ENCODE measurements at regions not wholly inside any gene's neighbourhood (a gene's known extent, or its start where the extent isn't known, plus 50 kb on each side); places are given as distances from the start of the nearest gene placed in this dataset.

GRCh38 chr1:164240081-164240480, 318.9 kb upstream of the PBX1 start:
- DNase-seq (ENCODE audit: insufficient read length, low spot score) (no peak), FAIRE-seq (no peak)
- no peak for TF ChIP-seq POLR2A (IDR thresholded peaks at IDR 0.05; ENCODE audit: low read depth, low read length)
- no peak for TF ChIP-seq POU2F2 (IDR thresholded peaks at IDR 0.05; ENCODE audit: low read depth, low read length)
- no peak for TF ChIP-seq PAX5 (IDR thresholded peaks at IDR 0.05; ENCODE audit: insufficient read depth, low read length, severe bottlenecking)
- TF ChIP-seq POLR2AphosphoS5 (IDR thresholded peaks at IDR 0.05; ENCODE audit: low read depth, low read length): no peak
- no peak for TF ChIP-seq TAF1 (IDR thresholded peaks at IDR 0.05; ENCODE audit: low read depth, low read length)
- TF ChIP-seq SPI1 (IDR thresholded peaks at IDR 0.05; ENCODE audit: low read depth, low read length): no peak

GRCh38 chr1:164250365-164250764, 308.6 kb upstream of the PBX1 start:
- FAIRE-seq: no peak

GRCh38 chr1:164256456-164256855, 302.5 kb upstream of the PBX1 start:
- no peak for FAIRE-seq
- DNase-seq (ENCODE audit: insufficient read length, low spot score): no peak
- TF ChIP-seq TAF1 (IDR thresholded peaks at IDR 0.05; ENCODE audit: low read depth, low read length) (no peak), POLR2AphosphoS5 (IDR thresholded peaks at IDR 0.05; ENCODE audit: low read depth, low read length) (no peak), POU2F2 (IDR thresholded peaks at IDR 0.05; ENCODE audit: low read depth, low read length) (no peak)

More at GRCh38 chr1:164250365-164250764, 308.6 kb upstream of the PBX1 start:
- TF ChIP-seq SPI1 (IDR thresholded peaks at IDR 0.05; ENCODE audit: low read depth, low read length): no peak
- no peak for TF ChIP-seq TAF1 (IDR thresholded peaks at IDR 0.05; ENCODE audit: low read depth, low read length)
- no peak for TF ChIP-seq POU2F2 (IDR thresholded peaks at IDR 0.05; ENCODE audit: low read depth, low read length)
- no peak for TF ChIP-seq POLR2A (IDR thresholded peaks at IDR 0.05; ENCODE audit: low read depth, low read length)
- no peak for TF ChIP-seq PAX5 (IDR thresholded peaks at IDR 0.05; ENCODE audit: insufficient read depth, low read length, severe bottlenecking)
- TF ChIP-seq POLR2AphosphoS5 (IDR thresholded peaks at IDR 0.05; ENCODE audit: low read depth, low read length): no peak
- no peak for DNase-seq (ENCODE audit: insufficient read length, low spot score)

- FAIRE-seq (no peak), DNase-seq (ENCODE audit: insufficient read length, low spot score) (no peak)
- TF ChIP-seq TAF1 (IDR thresholded peaks at IDR 0.05; ENCODE audit: low read depth, low read length): no peak
- TF ChIP-seq POLR2AphosphoS5 (IDR thresholded peaks at IDR 0.05; ENCODE audit: low read depth, low read length): no peak
- no peak for TF ChIP-seq POU2F2 (IDR thresholded peaks at IDR 0.05; ENCODE audit: low read depth, low read length)
- TF ChIP-seq PAX5 (IDR thresholded peaks at IDR 0.05; ENCODE audit: insufficient read depth, low read length, severe bottlenecking): no peak
- no peak for TF ChIP-seq SPI1 (IDR thresholded peaks at IDR 0.05; ENCODE audit: low read depth, low read length)
- TF ChIP-seq POLR2A (IDR thresholded peaks at IDR 0.05; ENCODE audit: low read depth, low read length): no peak
Measured at GRCh38 chr1:164261691-164262240, 297.2 kb upstream of the PBX1 start.

GRCh38 chr1:164263540-164263939, 295.4 kb upstream of the PBX1 start:
- DNase-seq (ENCODE audit: insufficient read length, low spot score) (no peak), FAIRE-seq (no peak)
- TF ChIP-seq SPI1 (IDR thresholded peaks at IDR 0.05; ENCODE audit: low read depth, low read length) (no peak), POLR2A (IDR thresholded peaks at IDR 0.05; ENCODE audit: low read depth, low read length) (no peak), POU2F2 (IDR thresholded peaks at IDR 0.05; ENCODE audit: low read depth, low read length) (no peak), PAX5 (IDR thresholded peaks at IDR 0.05; ENCODE audit: insufficient read depth, low read length, severe bottlenecking) (no peak), POLR2AphosphoS5 (IDR thresholded peaks at IDR 0.05; ENCODE audit: low read depth, low read length) (no peak), TAF1 (IDR thresholded peaks at IDR 0.05; ENCODE audit: low read depth, low read length) (no peak)

GRCh38 chr1:164265232-164265631, 293.8 kb upstream of the PBX1 start:
- FAIRE-seq: no peak
- DNase-seq (ENCODE audit: insufficient read length, low spot score): no peak
- TF ChIP-seq POU2F2 (IDR thresholded peaks at IDR 0.05; ENCODE audit: low read depth, low read length): no peak
- TF ChIP-seq POLR2AphosphoS5 (IDR thresholded peaks at IDR 0.05; ENCODE audit: low read depth, low read length): no peak
- TF ChIP-seq SPI1 (IDR thresholded peaks at IDR 0.05; ENCODE audit: low read depth, low read length): no peak
- no peak for TF ChIP-seq TAF1 (IDR thresholded peaks at IDR 0.05; ENCODE audit: low read depth, low read length)
- TF ChIP-seq POLR2A (IDR thresholded peaks at IDR 0.05; ENCODE audit: low read depth, low read length): no peak
- TF ChIP-seq PAX5 (IDR thresholded peaks at IDR 0.05; ENCODE audit: insufficient read depth, low read length, severe bottlenecking): no peak

GRCh38 chr1:164272156-164272555, 286.8 kb upstream of the PBX1 start:
- DNase-seq (ENCODE audit: insufficient read length, low spot score) (no peak), FAIRE-seq (no peak)
- TF ChIP-seq SPI1 (IDR thresholded peaks at IDR 0.05; ENCODE audit: low read depth, low read length) (no peak), POLR2AphosphoS5 (IDR thresholded peaks at IDR 0.05; ENCODE audit: low read depth, low read length) (no peak), POU2F2 (IDR thresholded peaks at IDR 0.05; ENCODE audit: low read depth, low read length) (no peak), POLR2A (IDR thresholded peaks at IDR 0.05; ENCODE audit: low read depth, low read length) (no peak), PAX5 (IDR thresholded peaks at IDR 0.05; ENCODE audit: insufficient read depth, low read length, severe bottlenecking) (no peak), TAF1 (IDR thresholded peaks at IDR 0.05; ENCODE audit: low read depth, low read length) (no peak)

GRCh38 chr1:164296172-164296571, 262.8 kb upstream of the PBX1 start:
- DNase-seq (ENCODE audit: insufficient read length, low spot score) (no peak), FAIRE-seq (no peak)
- TF ChIP-seq POLR2A (IDR thresholded peaks at IDR 0.05; ENCODE audit: low read depth, low read length): no peak

GRCh38 chr1:164308101-164308500, 250.9 kb upstream of the PBX1 start:
- TF ChIP-seq POLR2AphosphoS5 (IDR thresholded peaks at IDR 0.05; ENCODE audit: low read depth, low read length) (no peak), PAX5 (IDR thresholded peaks at IDR 0.05; ENCODE audit: insufficient read depth, low read length, severe bottlenecking) (no peak), POLR2A (IDR thresholded peaks at IDR 0.05; ENCODE audit: low read depth, low read length) (no peak), POU2F2 (IDR thresholded peaks at IDR 0.05; ENCODE audit: low read depth, low read length) (no peak), SPI1 (IDR thresholded peaks at IDR 0.05; ENCODE audit: low read depth, low read length) (no peak), TAF1 (IDR thresholded peaks at IDR 0.05; ENCODE audit: low read depth, low read length) (no peak)
- FAIRE-seq (no peak), DNase-seq (ENCODE audit: insufficient read length, low spot score) (no peak)

- no peak for TF ChIP-seq PAX5 (IDR thresholded peaks at IDR 0.05; ENCODE audit: insufficient read depth, low read length, severe bottlenecking)
- no peak for TF ChIP-seq POU2F2 (IDR thresholded peaks at IDR 0.05; ENCODE audit: low read depth, low read length)
- no peak for TF ChIP-seq TAF1 (IDR thresholded peaks at IDR 0.05; ENCODE audit: low read depth, low read length)
- TF ChIP-seq POLR2AphosphoS5 (IDR thresholded peaks at IDR 0.05; ENCODE audit: low read depth, low read length): no peak
- TF ChIP-seq POLR2A (IDR thresholded peaks at IDR 0.05; ENCODE audit: low read depth, low read length): no peak
- TF ChIP-seq SPI1 (IDR thresholded peaks at IDR 0.05; ENCODE audit: low read depth, low read length): no peak
- FAIRE-seq (no peak), DNase-seq (ENCODE audit: insufficient read length, low spot score) (no peak)
Measured at GRCh38 chr1:164310166-164310565, 248.8 kb upstream of the PBX1 start.
